Loucy (cell line): ENCODE measurements at regions not wholly inside any gene's neighbourhood (a gene's known extent, or its start where the extent isn't known, plus 50 kb on each side); places are given as distances from the start of the nearest gene placed in this dataset.

Experiments used
- CTCF ChIP-seq: fragments of 200-600 bp; sonication (generic); conservative IDR thresholded peaks from 2 replicates; pipeline ENCODE4 v1.5.1; 2014; ENCODE audit warnings: mild to moderate bottlenecking, antibody characterized with exemption, low read length
- EZH2phosphoT487 ChIP-seq: fragments of 200-600 bp; IDR thresholded peaks from 2 replicates; pipeline ENCODE4 v1.6.1; 2018; ENCODE audit warnings: antibody characterized with exemption, mild to moderate bottlenecking, moderate library complexity, borderline replicate concordance

- no peak for TF ChIP-seq CTCF
- TF ChIP-seq EZH2phosphoT487 = no peak
Measured at GRCh38 chr11:70863993-70864392, 388.4 kb downstream of the SHANK2 start.
